HCT116 (cell line): ENCODE measurements at regions not wholly inside any gene's neighbourhood (a gene's known extent, or its start where the extent isn't known, plus 50 kb on each side); places are given as distances from the start of the nearest gene placed in this dataset.

Experiments used
- CBX3 ChIP-seq: IDR thresholded peaks from 2 replicates; pipeline ENCODE4 v1.6.1; 2012; ENCODE audit warnings: low read depth
- EZH2phosphoT487 ChIP-seq: fragments of 200-600 bp; IDR thresholded peaks from 2 replicates; pipeline ENCODE4 v1.6.1; 2018; ENCODE audit warnings: antibody characterized with exemption, borderline replicate concordance
- POLR2A ChIP-seq: IDR thresholded peaks from 2 replicates; pipeline ENCODE4 v1.7.0; 2011; ENCODE audit warnings: borderline replicate concordance; ENCODE audit not compliant: insufficient read depth, insufficient read length; ENCODE audit errors: extremely low read depth
- RAD21 ChIP-seq: IDR thresholded peaks from 2 replicates; pipeline ENCODE4 v1.6.1; 2012; ENCODE audit warnings: low read depth, mild to moderate bottlenecking
- REST ChIP-seq: IDR thresholded peaks from 2 replicates; pipeline ENCODE4 v1.6.1; 2012; ENCODE audit warnings: low read depth
- SP1 ChIP-seq: IDR thresholded peaks from 2 replicates; pipeline ENCODE4 v1.6.1; 2012; ENCODE audit warnings: low read depth
- TCF7L2 ChIP-seq: IDR thresholded peaks from 2 replicates; pipeline ENCODE4 v1.7.0; 2011; ENCODE audit warnings: borderline replicate concordance, inconsistent platforms; ENCODE audit not compliant: insufficient read depth, insufficient read length; ENCODE audit errors: extremely low read depth
- YY1 ChIP-seq: IDR thresholded peaks from 2 replicates; pipeline ENCODE4 v1.6.1; 2011; ENCODE audit warnings: low read length, low read depth, moderate library complexity, mild to moderate bottlenecking; ENCODE audit not compliant: insufficient replicate concordance; ENCODE audit errors: extremely low read depth
- ZFX ChIP-seq: fragments of 450-650 bp; IDR thresholded peaks from 2 replicates; pipeline ENCODE4 v1.6.1; 2017
- ZNF274 ChIP-seq: fragments of 200-500 bp; sonication (Bioruptor generic); IDR thresholded peaks from 2 replicates; pipeline ENCODE4 v1.6.1; 2014; ENCODE audit warnings: mild to moderate bottlenecking, low read depth, low read length, inconsistent platforms
- TF ChIP-seq, protein P1 (sequence below): IDR thresholded peaks from 2 replicates; pipeline ENCODE4 v1.6.1; 2012
- TF ChIP-seq, protein P2 (sequence below), 3 experiments: fragments of 200-600 bp in 1 of 3; sonication (generic) in 1 of 3; IDR thresholded peaks in 2 of 3; conservative IDR thresholded peaks in 1 of 3; 2 replicates each; pipeline ENCODE4 v1.5.1; 2012 to 2017; ENCODE audit warnings: low read depth in 2 of 3, low read length in 2 of 3, antibody characterized with exemption in 1 of 3, borderline replicate concordance in 1 of 3, control low read depth in 1 of 3, mild to moderate bottlenecking in 1 of 3, mixed read lengths in 1 of 3, mixed run types in 1 of 3, moderate library complexity in 1 of 3; ENCODE audit not compliant: insufficient read depth in 1 of 3

DNA sequence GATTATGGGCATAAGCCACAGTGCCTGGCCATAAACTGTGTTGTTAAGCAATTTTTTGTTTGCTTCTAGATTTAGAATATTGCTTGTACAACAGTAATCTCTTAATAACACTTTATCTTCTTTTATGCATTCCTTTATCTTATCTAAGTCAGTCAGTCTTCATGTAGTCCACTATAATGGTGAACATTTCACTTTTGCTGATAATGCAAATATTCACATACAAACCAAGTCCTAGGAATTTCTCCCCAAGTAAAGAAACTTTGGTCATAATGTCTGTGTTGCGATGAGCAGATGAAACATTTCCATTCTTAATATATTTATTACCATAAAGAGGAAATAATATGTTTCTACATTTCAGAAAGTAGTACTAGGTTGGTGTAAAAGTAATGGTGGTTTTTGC, 765.8 kb upstream of the ARRDC4 start:
- no peak for TF ChIP-seq POLR2A
- TF ChIP-seq ZNF274 = no peak
- TF ChIP-seq, protein P1, sequence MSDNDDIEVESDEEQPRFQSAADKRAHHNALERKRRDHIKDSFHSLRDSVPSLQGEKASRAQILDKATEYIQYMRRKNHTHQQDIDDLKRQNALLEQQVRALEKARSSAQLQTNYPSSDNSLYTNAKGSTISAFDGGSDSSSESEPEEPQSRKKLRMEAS = no peak
- TF ChIP-seq EZH2phosphoT487 = no peak
- TF ChIP-seq, protein P2, sequence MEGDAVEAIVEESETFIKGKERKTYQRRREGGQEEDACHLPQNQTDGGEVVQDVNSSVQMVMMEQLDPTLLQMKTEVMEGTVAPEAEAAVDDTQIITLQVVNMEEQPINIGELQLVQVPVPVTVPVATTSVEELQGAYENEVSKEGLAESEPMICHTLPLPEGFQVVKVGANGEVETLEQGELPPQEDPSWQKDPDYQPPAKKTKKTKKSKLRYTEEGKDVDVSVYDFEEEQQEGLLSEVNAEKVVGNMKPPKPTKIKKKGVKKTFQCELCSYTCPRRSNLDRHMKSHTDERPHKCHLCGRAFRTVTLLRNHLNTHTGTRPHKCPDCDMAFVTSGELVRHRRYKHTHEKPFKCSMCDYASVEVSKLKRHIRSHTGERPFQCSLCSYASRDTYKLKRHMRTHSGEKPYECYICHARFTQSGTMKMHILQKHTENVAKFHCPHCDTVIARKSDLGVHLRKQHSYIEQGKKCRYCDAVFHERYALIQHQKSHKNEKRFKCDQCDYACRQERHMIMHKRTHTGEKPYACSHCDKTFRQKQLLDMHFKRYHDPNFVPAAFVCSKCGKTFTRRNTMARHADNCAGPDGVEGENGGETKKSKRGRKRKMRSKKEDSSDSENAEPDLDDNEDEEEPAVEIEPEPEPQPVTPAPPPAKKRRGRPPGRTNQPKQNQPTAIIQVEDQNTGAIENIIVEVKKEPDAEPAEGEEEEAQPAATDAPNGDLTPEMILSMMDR (IDR thresholded peaks at IDR 0.05 in 2 of 3, conservative IDR thresholded peaks at IDR 0.05 in 1 of 3; ENCODE audit: borderline replicate concordance in 1 of 3, insufficient read depth in 1 of 3, low read depth in 2 of 3, low read length in 2 of 3) = no peak
- TF ChIP-seq CBX3 = no peak
- TF ChIP-seq RAD21 = no peak
- TF ChIP-seq YY1 = no peak
- TF ChIP-seq ZFX = no peak
- no peak for TF ChIP-seq SP1
- no peak for TF ChIP-seq TCF7L2
- no peak for TF ChIP-seq REST
